Kidney capillary endothelial cell (primary cell): ENCODE measurements at regions not wholly inside any gene's neighbourhood (a gene's known extent, or its start where the extent isn't known, plus 50 kb on each side); places are given as distances from the start of the nearest gene placed in this dataset.
"Not testable (repeated sequence)": the region's sequence is repeated elsewhere in the genome, so short reads cannot be mapped to it uniquely, and the experiment has no call there.

Source experiments
- DNase-seq: peaks from one replicate; pipeline ENCODE4 v3.0.0-alpha.2; 2018; ENCODE audit warnings: low spot score

DNA sequence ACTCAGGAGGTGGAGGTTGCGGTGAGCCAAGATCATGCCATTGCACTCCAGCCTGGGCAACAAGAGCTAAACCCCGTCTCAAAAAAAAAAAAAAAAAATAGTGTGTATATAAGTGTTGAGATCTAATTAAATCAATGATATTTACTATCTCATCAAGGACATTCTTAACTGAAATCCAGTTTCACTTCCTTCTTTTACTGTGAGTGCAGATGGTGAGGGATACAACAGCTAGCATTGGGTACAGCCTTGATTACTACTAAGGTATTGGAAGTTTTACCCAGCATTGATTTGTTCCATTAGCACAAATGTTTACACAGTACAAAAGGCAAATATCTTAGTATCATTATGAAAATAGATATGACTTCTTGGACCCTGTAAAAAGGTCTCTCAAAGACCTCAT lies 546.6 kb downstream of the KCTD12 start:
- DNase-seq: no peak

DNA sequence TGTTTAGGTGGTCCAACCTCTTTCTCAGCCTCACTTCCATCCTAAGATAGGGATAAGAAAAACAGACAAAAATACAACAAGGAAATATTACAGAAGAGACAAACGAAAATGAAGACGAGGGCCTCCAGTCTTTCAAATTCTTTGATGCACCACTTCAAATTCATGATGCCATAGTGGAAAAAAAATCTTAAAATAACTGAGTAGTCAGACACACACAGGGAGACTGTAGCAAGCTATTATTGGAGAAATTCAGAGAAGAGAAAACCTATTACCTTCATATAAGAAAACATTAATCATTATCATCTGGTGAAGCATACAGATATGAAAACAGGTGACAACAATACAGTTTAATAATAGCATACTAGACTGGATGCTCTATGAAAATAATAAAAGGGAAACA lies 548.2 kb downstream of the KCTD12 start:
- no peak for DNase-seq

DNA sequence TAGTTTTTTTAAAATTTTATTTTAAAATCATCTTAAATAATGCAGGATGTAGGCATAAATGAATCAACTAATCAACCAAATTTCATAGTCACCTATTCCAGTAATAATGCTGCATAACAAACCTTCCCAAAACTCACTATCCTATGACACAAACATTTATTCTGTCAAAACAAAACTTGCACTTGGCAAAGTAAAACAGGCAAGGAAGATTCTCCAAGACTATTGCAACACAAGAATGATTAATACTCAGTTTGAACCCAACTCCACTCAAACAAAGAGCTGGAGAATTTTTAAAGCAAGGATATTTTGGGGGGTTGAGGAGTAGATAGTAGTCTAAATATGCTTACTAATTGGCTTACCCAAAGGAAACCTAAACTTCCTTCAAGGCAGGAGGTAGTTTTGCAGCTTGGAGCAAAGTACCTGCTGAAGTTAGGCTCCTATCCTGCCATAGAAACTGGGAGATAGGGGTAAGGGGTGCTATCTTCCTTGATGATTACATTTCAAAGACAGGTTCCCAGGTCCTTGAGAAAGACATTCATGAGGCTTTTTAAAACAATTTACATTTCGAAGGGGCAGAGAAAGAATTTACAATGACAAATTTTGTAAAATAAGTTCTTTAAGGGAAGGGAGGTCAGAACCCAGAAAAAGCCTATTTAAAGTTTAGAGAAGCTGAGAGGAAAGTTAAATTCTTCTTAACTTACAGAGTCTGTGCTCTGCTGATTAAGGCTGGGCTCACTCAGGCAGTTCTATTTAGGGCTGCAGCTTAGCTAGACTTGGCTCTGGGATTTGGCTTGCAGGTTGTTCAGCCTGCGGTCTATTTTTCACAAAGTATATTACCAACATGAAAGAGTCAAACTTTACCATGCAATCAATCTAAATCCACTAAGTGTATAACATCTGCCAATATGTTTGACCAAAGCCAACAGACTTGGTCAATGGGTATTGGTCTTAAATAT lies 549.0 kb downstream of the KCTD12 start:
- DNase-seq: no peak

DNA sequence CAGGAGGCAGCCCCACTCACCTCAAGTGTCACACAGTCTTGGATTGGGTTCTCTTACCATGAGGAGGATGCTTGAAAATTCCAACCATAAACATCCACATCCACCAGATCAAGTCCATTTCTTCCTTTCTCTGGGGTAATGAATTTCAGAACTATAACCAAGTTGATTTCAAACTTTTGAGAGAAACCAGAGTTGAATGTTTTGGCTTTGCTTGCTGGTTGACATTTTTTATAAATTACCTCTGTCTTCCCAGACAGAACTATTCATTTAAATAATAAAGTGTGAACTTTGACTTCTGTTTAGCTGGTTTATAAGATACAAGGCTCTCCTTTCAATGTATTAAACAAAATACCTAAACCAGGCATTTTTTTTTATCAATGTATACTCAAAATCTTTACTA lies 550.7 kb downstream of the KCTD12 start:
- no peak for DNase-seq

DNA sequence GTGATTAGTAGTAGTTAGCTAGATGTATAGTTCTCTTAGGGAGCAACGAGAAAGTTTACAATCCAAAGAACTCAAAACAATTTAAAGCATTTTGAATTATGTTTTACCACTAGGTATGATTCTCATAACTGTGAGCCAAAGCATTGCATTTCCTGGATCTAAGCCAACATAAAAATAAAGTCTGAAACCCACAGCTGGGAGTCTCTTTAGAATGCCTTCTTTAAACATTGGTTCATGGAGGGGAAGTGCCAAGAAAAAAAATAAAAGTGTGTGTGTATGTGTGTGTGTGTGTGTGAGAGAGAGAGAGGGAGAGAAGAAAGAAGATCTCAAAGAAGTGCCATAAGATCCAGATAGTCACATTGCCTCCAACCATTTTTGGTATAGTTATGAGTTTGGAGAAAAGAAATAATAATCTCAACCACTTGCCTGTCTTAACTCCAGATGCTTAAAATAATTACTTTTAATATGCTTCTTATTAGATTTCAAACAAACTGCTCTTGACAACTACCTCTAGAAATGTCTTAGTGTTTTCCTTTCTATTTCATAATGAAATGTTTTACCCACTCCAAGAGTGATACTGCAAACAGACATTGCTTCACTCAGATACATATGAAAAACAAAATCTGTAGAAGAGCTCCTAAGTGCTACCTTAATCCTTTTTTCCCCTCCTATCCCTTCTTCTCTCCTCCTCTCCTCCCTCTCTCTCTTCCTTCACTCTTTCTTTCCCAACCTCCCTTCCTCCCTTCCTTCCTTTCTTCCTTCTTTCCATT lies 554.1 kb downstream of the KCTD12 start:
- no peak for DNase-seq

DNA sequence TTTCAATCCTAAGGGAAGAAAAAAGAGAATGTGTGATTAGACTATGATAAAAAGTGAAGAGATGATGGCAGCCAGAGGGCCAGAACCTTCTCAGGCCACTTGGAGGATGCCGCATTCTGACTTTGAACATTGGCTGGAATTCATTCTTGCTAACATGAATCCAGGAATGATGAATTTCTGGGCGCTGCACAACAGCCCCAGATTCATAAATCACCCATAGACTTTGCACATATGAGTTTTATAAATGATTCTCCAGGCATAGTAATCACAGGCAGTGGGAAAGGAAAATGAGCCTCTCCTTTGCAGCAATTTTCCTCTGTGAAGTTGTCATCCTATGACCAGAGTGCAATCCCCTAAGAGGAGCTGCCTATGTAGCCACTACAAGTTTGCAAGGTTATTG lies 555.4 kb downstream of the KCTD12 start:
- no peak for DNase-seq

DNA sequence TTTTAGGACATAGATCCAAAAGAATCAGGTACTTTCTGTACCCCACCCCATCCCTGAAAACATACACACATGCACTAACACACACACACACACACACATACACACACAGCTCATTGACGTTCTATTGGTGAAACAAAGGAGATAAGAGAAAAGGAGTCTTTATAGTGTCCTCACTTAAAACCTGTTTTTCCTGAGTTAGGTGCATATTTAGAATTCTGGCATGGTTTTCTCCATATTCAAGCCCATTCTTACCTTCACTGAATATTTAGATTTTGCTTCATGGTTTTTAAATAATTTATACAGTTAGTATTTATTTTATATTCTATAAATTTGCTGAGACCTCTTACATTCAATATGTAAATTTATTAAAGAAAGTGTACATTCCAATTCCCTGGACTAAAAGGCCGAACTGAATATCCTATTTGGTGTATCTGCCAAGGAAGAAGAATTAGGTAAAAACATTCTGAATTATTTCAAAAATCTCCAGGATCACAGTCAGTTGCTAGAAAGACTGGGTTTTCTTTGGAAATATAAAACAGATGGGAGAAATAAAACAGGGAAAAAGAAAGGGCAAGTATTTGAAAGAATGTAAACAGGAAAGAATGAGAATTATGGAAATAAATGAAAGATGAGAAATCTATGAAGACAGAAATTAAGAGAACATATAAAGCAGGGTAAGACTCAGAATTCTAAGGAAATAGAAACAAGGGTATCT lies 556.2 kb downstream of the KCTD12 start:
- DNase-seq: no peak

DNA sequence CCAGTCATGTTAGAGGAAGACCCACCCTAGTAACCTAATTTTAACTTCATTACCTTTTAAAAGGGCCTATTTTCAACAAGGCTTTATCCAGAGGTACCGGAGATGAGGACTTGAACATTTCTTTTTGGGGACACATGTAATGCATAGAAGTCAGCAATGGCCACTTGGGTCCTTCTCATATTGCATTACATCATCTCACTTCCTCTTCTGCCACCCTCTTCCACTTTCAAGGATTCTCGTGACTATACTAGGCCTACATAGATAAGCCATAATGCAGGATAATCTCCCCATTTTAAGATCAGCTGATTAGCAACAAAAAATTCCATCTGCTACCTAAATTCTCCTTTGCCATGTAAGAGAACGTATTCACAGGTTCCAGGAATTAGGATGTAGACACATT lies 557.2 kb downstream of the KCTD12 start:
- DNase-seq: no peak

DNA sequence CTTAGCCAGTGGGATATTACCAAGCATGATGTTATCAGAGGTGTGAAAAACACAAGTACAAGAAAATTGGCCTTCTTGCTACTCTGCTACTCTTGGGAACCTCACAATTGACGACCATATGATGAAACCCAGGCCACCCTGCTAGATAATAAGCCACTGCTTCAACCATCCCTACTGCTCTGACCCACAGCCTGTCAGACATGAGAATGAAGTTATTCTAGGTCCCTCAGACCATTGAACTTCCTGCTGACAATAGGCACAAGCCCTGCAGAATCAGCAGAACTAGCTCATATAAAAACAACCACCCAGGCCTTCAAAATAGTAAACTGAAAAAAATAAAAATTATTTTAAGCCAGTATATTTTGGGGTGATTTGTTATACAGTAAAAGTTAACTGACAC lies 559.9 kb downstream of the KCTD12 start:
- DNase-seq: no peak

GRCh38 chr13:76319921-76320320 lies 566.3 kb downstream of the KCTD12 start:
- DNase-seq: no peak

GRCh38 chr13:76316998-76317527 lies 569.1 kb downstream of the KCTD12 start:
- no peak for DNase-seq

DNA sequence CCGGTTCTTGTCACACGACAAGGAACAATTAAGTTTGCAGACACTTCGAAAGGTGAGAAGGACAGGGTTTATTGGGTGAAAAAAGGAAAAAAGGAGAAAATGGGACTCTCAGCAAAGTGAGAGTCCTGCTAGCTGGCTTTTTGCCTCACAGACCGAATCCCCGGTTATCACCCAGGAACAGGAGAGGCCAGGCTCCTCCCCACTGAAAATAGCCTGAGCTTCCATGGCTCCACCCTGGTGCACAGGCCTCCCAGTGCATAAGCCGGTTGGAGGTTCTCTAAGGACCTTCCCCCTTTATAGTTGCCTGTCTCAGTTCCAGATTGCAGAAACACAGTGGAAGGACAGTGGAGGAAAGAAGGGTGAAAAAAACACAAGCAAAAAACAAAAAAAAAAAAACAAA lies 571.7 kb downstream of the KCTD12 start:
- DNase-seq: no peak

GRCh38 chr13:76307142-76307541 lies 579.1 kb downstream of the KCTD12 start:
- DNase-seq: no peak

GRCh38 chr13:76300688-76301087 lies 585.5 kb downstream of the KCTD12 start:
- DNase-seq: no peak

DNA sequence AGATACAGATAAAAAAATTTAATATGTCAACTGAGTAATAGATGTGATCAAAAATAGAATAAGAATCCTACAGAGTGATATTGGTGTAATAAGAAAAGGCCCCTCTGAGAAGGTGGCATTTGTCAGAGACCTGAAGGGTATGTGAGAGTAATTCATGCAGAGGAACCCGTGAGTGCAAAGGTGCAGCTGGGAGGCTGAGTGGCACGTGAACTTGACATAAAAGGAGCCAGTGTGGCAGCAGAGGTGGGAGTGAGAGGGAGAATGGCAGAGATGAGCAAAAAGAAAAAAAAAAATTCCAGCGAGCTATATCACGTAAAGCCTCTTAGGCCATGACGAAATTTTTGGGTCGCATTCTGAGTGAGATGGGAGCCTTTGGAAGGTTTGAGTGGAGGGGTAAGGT lies 588.9 kb downstream of the KCTD12 start:
- DNase-seq: no peak

DNA sequence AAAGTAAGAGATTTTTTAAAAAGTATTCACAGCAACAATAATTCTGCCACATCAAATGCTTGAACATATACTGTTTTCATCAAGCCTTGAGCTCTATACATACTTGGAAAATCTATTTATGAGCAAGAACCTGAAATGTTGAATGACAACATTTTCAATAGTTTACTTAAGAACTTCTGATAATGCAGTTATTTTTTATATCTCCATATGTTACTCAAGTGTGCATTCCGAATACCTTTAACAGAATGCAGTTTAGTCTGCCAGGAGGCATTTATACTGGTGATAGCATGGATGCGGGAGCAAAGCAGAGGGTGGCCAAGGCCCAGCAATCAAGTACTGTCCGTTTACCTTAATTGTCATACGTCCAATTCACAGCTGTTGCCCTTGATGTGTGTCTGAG lies 589.5 kb downstream of the KCTD12 start:
- no peak for DNase-seq

DNA sequence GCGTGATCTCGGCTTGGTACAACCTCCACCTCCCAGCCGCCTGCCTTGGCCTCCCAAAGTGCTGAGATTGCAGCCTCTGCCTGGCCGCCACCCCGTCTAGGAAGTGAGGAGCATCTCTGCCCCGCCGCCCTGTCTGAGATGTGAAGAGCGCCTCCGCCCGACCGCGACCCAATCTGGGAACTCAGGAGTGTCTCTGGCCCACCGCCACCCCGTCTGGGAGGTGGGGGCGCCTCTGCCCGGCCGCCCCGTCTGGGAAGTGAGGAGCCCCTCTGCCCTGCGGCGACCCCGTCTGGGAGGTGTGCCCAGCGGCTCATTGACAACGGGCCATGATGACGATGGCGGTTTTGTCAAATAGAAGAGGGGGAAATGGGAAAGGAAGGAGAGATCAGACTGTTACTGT lies 591.2 kb downstream of the KCTD12 start:
- not testable (repeated sequence) for DNase-seq

DNA sequence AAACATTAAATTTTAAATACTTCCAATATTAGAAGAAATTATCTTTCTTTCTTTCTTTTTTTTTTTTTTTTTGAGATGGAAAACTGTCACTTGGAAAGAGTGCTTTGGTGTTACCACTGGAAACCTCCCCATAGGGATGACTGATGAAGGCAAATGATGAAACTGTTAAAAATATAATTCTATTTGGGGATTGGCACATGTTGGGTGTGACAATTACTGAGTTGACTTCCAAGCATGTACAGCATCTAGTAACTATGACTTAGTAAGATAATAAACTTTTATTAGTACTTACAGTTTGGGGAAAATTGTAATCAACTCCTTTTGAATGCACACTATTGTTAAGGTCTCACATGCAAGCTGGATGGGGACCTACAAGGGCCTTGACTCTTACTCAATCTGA lies 592.5 kb downstream of the KCTD12 start:
- DNase-seq: no peak

GRCh38 chr13:76293346-76293745 lies 592.9 kb downstream of the KCTD12 start:
- no peak for DNase-seq

DNA sequence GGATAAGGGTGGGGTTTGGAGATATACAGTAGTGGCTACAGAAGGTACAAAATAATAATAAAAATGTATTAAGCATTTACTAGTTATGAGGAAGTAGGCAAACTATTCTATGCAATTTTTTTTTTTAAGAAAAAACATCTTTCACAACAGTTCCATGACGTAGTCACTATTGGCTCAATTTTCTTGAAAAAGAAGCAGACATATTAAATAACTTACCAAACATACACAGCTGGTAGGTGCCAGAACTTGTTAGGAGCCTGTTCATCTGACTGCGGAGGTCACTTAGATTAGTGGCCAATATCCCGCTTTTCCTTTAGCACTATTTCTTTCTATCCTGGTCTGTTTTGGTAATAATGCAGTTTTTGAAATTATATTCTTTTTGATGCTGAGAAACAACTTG lies 593.5 kb downstream of the KCTD12 start:
- DNase-seq: no peak

DNA sequence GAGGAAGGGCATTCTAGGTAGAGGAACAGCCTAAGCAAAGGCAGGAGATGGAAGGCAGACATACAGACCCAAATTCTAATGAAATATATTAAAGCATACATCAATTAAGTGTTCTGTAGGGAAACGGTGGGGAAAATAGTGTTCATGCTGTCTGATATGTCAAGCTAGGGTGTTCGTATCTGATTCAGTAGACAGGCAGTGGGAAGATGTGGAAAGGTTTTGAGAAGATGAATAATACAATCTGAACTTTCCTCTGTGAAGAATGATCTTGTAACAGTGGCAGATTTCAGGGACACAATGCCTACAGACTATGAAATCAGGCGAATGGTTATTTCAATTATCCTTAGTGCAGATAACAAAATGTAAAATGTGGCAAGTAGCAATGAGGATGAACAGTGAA lies 594.2 kb downstream of the KCTD12 start:
- no peak for DNase-seq

- no peak for DNase-seq
Measured at GRCh38 chr13:76289558-76289957, 596.6 kb downstream of the KCTD12 start.
